IgD-negative memory B cell (primary cell): ENCODE measurements at regions not wholly inside any gene's neighbourhood (a gene's known extent, or its start where the extent isn't known, plus 50 kb on each side); places are given as distances from the start of the nearest gene placed in this dataset.

Source experiments
- H3K27ac Mint-ChIP-seq, 3 donors: one replicate each; pipeline ENCODE4 v1.8.0; 2020 to 2022; ENCODE audit warnings: mild to moderate bottlenecking in 3 of 3, mixed read lengths in 3 of 3, moderate library complexity in 1 of 3
- H3K27me3 Mint-ChIP-seq: one replicate; pipeline ENCODE4 v1.8.0; 2021; ENCODE audit warnings: mixed read lengths
- H3K36me3 Mint-ChIP-seq: one replicate; pipeline ENCODE4 v1.8.0; 2020; ENCODE audit warnings: mild to moderate bottlenecking, mixed read lengths
- H3K4me1 Mint-ChIP-seq, 3 donors: one replicate each; pipeline ENCODE4 v1.8.0; 2020 to 2022; ENCODE audit warnings: mixed read lengths in 3 of 3, mild to moderate bottlenecking in 1 of 3
- H3K4me3 Mint-ChIP-seq, 4 donors: one replicate each; pipeline ENCODE4 v1.8.0; 2020 to 2022; ENCODE audit warnings: mild to moderate bottlenecking in 4 of 4, mixed read lengths in 4 of 4, moderate library complexity in 3 of 4
- H3K9me3 Mint-ChIP-seq, 3 donors: one replicate each; pipeline ENCODE4 v1.8.0; 2020 to 2021; ENCODE audit warnings: mixed read lengths in 3 of 3, mild to moderate bottlenecking in 1 of 3

DNA sequence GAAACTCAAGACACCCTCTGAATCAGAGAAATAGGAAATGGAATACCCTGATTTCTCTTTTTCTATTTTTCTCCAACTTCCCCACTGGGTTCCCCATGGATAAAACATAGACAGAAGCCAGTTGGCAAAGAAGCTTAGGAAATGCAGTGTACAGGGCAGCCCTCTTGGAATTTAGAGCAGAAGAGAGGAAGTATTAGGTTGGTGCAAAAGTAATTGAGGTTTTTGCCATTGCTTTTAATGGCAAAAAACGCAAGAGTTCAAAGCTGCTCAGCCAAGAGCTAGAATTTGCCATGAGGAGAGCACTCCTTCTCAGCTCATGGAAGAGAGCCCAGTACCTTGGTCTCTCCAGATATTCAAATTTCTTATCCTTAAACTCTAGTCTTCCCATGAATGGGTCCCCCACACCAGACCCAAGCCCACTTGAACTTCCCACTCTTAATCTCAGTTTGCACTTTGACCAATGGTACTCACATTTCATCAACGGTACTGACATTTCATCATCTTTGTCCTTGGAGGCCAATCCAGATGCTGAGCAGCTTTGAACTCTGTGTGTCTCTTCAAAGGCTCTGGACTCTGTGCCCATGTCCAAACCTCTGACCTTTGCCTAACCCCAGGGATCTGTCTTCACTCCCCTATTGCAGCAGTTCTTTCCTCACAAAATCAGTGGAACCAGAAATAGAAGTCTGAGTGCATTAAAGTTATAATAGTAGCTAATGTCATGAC lies 73.2 kb upstream of the PPP1R3C start:
- H3K27me3 Mint-ChIP-seq, result no peaks in the 10 kb centered on the region
- H3K9me3 Mint-ChIP-seq, result no peaks in the 10 kb centered on the region
- H3K4me3 Mint-ChIP-seq, result no peak overlapping the region
- H3K4me1 Mint-ChIP-seq, result no peaks in the 10 kb centered on the region
- H3K36me3 Mint-ChIP-seq, result no peaks in the 10 kb centered on the region
- no peak overlapping the region for H3K27ac Mint-ChIP-seq

DNA sequence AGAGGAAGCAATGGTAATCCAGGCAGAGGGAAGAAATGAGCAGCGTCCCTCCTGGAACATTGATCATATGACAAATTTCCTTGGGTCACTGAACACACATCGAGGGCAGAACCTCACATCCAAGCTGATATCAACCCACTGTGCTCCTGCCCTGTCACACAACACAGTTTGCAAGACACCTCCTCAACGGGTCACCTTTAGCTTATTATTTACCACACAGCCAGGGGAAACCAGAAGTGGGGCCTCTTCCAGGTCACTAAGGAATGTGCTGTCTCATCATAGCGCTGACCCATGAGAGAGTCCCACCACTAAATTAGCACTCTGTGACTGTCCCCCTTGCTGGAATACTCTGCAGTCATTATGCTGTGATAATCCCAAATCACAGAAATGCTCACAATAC lies 69.7 kb upstream of the PPP1R3C start:
- no peaks in the 10 kb centered on the region for H3K9me3 Mint-ChIP-seq
- peaks cover 1% of the 10 kb centered on the region for H3K27me3 Mint-ChIP-seq
- H3K27ac Mint-ChIP-seq, result no peak overlapping the region
- H3K36me3 Mint-ChIP-seq, result no peaks in the 10 kb centered on the region
- no peak overlapping the region for H3K4me3 Mint-ChIP-seq
- no peaks in the 10 kb centered on the region for H3K4me1 Mint-ChIP-seq

DNA sequence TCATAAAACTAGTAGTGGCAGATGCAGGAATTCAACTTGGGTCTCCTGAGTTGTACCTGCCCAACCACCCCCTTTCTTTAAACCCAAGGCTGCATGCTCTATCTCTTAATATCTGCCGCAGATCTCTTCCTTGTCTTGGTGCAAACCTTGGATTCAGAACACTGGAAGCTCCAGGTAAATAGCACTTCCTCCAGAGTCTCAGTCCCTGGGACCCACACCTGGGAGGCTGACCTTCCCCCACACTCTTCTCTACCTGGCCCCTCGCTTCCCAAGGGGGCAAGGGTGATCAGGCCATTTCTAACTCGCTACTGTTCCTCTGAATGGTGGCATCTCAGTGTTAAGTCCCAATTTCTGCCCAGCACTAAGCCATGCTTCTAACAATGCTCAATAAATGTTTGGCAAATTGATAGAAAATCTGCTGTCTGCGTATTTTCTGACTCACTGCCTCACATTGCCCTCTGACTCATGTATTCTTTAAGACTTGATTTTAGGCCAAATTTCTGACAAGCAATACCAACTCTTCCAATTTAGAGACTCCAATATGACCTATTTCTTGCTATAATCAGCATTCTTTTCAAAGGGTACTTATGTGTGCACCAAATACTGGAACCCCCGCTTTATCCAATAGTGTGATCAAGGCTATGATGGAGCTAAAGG lies 68.0 kb upstream of the PPP1R3C start:
- Mint-ChIP-seq H3K27ac (no peak overlapping the region), H3K9me3 (no peaks in the 10 kb centered on the region), H3K36me3 (no peaks in the 10 kb centered on the region), H3K4me3 (no peak overlapping the region), H3K4me1 (no peaks in the 10 kb centered on the region), H3K27me3 (peaks cover 1% of the 10 kb centered on the region)

DNA sequence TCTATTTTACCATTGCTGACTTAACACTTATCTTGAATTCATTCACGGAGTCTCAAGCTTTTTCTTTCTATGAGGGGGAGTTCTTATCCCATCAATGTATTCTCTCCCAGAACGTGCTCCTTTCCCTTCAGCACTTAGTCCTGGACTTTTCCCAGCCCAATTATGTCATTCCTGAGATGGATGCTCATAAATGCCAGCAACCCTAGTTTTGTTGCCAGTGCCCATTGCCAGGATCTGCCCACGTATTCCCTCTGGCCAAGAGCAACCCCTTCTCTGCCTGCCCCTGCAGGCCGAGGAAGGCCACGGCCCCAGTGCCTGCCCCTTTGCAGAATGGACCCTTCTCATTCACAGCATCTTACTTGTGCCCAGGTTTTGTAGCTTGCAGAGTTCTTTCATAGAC lies 67.4 kb upstream of the PPP1R3C start:
- H3K4me3 Mint-ChIP-seq, result no peak overlapping the region
- no peaks in the 10 kb centered on the region for H3K36me3 Mint-ChIP-seq
- H3K9me3 Mint-ChIP-seq, result no peaks in the 10 kb centered on the region
- no peaks in the 10 kb centered on the region for H3K4me1 Mint-ChIP-seq
- H3K27ac Mint-ChIP-seq, result no peak overlapping the region
- peaks cover 3% of the 10 kb centered on the region for H3K27me3 Mint-ChIP-seq

DNA sequence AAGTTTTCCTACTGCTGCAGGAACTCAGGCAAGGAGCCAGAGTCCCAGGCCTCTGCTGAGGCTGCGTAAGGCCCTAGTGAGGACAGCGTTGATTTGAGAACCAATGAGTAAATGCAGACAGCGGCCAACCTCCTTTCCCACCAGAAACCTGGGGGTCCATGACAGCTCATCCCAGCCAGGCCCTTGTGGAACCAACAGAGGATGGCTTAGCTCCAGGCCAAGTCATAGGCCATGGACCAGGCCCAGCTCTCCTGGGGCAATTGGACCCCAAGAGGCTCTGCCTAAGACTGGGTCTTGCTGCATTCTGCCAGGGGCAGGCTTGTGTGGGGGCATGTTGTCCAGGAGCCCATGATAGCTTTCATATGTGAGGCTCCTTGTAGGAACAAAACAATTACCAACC lies 65.4 kb upstream of the PPP1R3C start:
- no peaks in the 10 kb centered on the region for H3K4me1 Mint-ChIP-seq
- peaks cover 3% of the 10 kb centered on the region for H3K27me3 Mint-ChIP-seq
- H3K4me3 Mint-ChIP-seq, result no peak overlapping the region
- H3K9me3 Mint-ChIP-seq, result no peaks in the 10 kb centered on the region
- no peak overlapping the region for H3K27ac Mint-ChIP-seq
- no peaks in the 10 kb centered on the region for H3K36me3 Mint-ChIP-seq

DNA sequence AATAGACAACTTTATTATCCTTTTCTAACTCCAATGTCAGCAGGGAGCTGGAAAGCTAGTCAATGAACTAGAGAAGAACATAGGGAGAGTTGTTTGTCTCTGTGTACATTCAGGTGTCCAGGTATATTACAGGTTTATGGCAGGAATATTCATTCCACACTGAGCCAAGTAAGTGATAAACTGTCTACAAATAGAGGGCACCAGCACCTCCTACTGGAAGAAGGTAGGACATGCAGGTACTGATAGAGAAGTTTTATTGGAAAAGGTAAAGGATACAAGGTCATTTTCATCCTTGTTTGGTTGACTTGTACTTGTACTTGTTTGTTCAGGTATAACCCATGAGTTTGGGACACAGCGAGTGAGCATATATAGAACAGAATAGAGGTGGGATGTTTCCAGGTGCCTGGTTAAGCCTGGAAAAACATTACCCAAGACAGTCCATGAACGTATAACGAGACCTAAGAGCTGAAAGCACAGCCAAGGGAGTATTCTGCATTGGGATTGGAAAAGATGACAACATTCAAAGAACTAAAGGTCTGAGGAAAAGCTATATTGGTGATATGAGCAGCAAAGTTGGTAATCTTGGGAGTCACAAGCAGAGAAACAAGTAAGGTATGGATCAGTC lies 61.4 kb upstream of the PPP1R3C start:
- H3K4me1 Mint-ChIP-seq, result no peaks in the 10 kb centered on the region
- H3K36me3 Mint-ChIP-seq, result no peaks in the 10 kb centered on the region
- H3K27me3 Mint-ChIP-seq, result peaks cover 3% of the 10 kb centered on the region
- no peaks in the 10 kb centered on the region for H3K9me3 Mint-ChIP-seq
- H3K4me3 Mint-ChIP-seq, result no peak overlapping the region
- H3K27ac Mint-ChIP-seq, result no peak overlapping the region

DNA sequence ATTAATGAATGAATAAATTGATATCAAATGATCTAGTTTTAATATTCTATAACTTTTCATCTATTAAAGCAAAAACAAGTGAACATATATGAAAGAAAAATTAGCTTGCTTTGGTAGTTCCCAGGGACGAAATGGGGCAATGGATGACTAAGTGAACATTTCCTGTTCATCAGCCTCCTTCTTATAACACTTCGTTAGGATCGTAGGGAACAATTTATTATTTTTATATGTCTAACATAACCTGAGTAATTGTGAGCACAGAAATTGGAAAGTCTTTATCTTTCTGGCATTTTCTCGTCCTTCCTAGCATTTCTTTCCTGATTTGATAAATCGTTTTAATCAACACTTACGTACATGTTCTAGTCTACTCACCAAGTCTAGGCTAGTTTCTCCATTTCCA lies 59.1 kb upstream of the PPP1R3C start:
- H3K9me3 Mint-ChIP-seq, result no peaks in the 10 kb centered on the region
- H3K4me3 Mint-ChIP-seq, result no peak overlapping the region
- H3K27me3 Mint-ChIP-seq, result peaks cover 3% of the 10 kb centered on the region
- no peaks in the 10 kb centered on the region for H3K36me3 Mint-ChIP-seq
- no peaks in the 10 kb centered on the region for H3K4me1 Mint-ChIP-seq
- no peak overlapping the region for H3K27ac Mint-ChIP-seq

DNA sequence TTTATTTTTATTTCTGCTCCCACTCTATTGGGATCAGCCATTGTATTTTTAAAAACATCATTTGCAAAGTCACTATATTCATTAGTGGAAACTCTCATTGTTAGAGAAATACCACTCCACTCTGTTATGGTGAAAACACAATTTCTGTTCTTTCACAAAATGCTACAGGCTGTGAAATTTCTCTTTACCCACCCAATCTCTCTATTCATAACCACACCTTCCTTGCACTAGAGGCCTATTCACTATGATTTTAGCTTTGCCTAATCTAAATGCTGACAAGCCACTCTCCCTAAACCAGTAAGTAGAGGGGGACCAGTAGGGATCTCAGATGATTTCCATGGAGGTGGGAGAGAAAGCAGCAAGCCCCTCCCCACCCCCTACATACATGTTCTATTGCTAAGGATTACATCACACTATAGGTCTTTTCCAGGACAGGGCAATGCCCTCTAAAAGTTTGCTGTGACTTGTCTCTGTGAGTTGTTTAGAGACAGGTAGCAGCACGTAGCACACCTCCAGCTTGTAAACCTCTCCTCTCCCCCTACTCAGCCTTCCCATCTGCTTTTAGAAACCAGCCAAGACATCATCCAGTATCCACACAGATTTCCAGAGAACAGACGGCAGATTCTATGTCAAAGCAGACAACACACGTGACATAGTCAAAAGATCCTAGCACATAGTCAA lies 58.3 kb upstream of the PPP1R3C start:
- Mint-ChIP-seq H3K27me3 (peaks cover 3% of the 10 kb centered on the region), H3K4me1 (no peaks in the 10 kb centered on the region), H3K9me3 (no peaks in the 10 kb centered on the region), H3K4me3 (no peak overlapping the region), H3K27ac (no peak overlapping the region), H3K36me3 (no peaks in the 10 kb centered on the region)

DNA sequence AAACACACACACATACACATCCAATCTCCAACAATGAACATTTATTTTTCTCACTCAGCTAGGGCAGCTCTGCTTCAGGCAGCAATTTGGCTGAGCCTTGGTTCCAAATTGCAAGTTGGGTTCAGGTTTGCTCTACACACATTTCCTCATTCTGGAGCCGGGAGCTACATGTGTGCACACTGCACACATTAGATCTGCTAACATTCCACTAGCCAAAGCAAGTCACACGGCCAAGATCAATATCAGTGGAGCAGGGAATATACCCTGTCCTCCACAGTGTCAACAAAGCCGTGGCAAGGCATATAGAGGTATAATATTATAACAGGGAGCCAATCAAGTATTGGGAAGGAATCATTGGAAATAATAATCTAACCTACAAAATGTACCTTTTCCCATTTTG lies 57.5 kb upstream of the PPP1R3C start:
- H3K9me3 Mint-ChIP-seq, result no peaks in the 10 kb centered on the region
- no peaks in the 10 kb centered on the region for H3K4me1 Mint-ChIP-seq
- no peaks in the 10 kb centered on the region for H3K36me3 Mint-ChIP-seq
- peaks cover 2% of the 10 kb centered on the region for H3K27me3 Mint-ChIP-seq
- H3K27ac Mint-ChIP-seq, result no peak overlapping the region
- H3K4me3 Mint-ChIP-seq, result no peak overlapping the region

DNA sequence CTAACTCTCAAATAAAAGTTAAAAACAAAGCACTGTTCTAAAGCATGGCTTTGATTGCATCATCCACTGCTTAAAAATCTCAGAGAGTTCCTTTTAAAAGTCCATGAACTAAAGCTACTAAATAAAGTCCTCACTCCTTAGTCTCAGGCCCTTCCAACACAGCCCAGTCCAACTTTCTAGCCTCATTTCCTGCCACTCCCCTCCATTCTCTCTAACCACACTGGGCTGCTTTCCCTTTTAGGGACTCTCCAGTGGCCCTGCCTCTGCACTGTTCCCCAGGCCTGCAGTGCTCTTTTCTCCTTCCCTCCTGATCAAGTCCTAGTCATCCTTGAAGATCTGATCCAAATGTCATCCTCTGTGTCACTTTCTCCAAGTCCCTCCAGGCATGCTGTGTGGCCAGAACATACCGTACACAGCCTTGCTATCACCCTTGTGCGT lies 56.9 kb upstream of the PPP1R3C start:
- Mint-ChIP-seq H3K9me3 (peaks cover 0 to 1% (median 0%) of the 10 kb centered on the region in 3 donors), H3K27ac (no peak overlapping the region), H3K27me3 (peaks cover 2% of the 10 kb centered on the region), H3K4me3 (no peak overlapping the region), H3K36me3 (no peaks in the 10 kb centered on the region), H3K4me1 (no peaks in the 10 kb centered on the region)

DNA sequence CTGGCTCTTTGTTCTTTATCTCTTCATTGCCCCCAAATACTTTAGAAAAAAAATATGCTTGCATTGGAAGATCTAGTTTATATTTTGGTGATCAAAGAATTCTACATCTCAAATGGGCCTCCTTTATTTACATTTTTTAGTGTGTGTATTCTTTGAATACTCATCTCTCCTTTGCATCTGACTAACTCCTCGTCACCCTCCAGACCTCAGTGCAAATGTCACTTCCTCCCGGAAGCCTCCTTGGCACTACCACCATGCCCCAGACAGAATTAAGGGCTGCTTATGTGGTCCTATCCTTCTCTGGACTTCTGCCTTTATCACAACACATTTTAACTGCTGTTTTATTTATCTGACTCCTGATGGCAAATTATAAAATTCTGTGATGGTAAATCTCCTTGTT lies 52.0 kb upstream of the PPP1R3C start:
- Mint-ChIP-seq H3K27ac (no peak overlapping the region), H3K9me3 (peaks cover 0 to 1% (median 0%) of the 10 kb centered on the region in 3 donors), H3K4me1 (no peaks in the 10 kb centered on the region), H3K27me3 (peaks cover 1% of the 10 kb centered on the region), H3K36me3 (no peaks in the 10 kb centered on the region), H3K4me3 (no peak overlapping the region)

DNA sequence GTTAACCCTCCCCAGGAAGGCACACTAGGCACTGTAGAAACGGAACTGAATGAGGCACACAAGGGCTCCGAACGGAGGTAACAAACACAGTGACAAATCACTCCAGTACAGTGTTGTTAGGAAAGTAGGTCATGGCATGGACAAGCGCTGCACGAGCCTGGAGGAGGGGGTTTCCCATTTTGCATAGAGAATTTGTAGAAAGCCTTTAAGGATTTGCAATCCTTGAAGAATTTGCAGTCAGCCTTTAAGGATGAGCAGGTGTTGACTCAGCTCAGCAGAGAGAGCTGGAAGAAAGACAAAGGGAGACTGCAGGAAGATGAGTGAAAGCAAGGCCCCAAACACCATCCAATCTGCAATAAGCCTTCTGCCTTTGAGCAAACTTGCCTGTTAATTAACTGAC lies 51.1 kb upstream of the PPP1R3C start:
- Mint-ChIP-seq H3K9me3 (peaks cover 0 to 1% (median 0%) of the 10 kb centered on the region in 3 donors), H3K27ac (no peak overlapping the region), H3K4me3 (no peak overlapping the region), H3K4me1 (no peaks in the 10 kb centered on the region), H3K36me3 (no peaks in the 10 kb centered on the region), H3K27me3 (peaks cover 1% of the 10 kb centered on the region)

DNA sequence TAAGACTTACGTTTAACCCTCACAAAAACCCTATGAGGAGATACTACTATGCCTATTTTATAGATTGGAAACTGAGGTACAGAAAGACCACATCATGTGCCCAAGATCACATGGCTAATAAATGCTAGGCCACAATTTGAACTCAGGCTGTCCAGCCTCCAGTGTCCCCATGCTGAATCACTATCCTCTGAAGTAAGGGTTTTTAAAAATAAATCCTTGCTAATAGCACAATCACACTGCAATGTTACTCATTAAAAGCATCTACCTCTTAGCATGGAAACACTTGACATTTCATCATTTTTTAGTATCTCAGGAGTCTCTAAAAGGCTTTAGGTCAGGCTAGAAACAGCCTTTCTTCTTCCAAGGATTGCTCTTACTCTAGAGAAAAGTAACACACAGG lies 50.0 kb upstream of the PPP1R3C start:
- H3K36me3 Mint-ChIP-seq, result no peaks in the 10 kb centered on the region
- H3K9me3 Mint-ChIP-seq, result peaks cover 0 to 1% (median 0%) of the 10 kb centered on the region in 3 donors
- no peaks in the 10 kb centered on the region for H3K4me1 Mint-ChIP-seq
- no peak overlapping the region for H3K4me3 Mint-ChIP-seq
- no peak overlapping the region for H3K27ac Mint-ChIP-seq
- H3K27me3 Mint-ChIP-seq, result peaks cover 1% of the 10 kb centered on the region
